Natural killer cell (primary cell): ENCODE measurements at regions not wholly inside any gene's neighbourhood (a gene's known extent, or its start where the extent isn't known, plus 50 kb on each side); places are given as distances from the start of the nearest gene placed in this dataset.

Experiments used
- ATAC-seq, 3 donors: fragments of 150-1000 bp in 2 of 3; fragments of 200-7000 bp in 1 of 3; cut with Tn5 transposase; 1 replicate in 1 of 3; 2 replicates in 2 of 3; pipeline ENCODE4 v1.10.0; 2021; ENCODE audit warnings: mild to moderate bottlenecking in 2 of 3, moderate library complexity in 2 of 3
- DNase-seq, 2 donors: peaks; one replicate each; pipeline versions ENCODE4 v3.0.0 to v3.0.0-alpha.2; 2013 to 2021; ENCODE audit warnings: mixed read lengths in 1 of 2
- H3K27ac ChIP-seq: one replicate; pipeline ENCODE4 v1.5.1; 2013; ENCODE audit warnings: mild to moderate bottlenecking, low read length
- H3K27me3 ChIP-seq: one replicate; pipeline ENCODE4 v1.6.1; 2013; ENCODE audit warnings: low read length; ENCODE audit not compliant: control insufficient read depth, insufficient read depth
- H3K36me3 ChIP-seq: one replicate; pipeline ENCODE4 v1.6.1; 2013; ENCODE audit warnings: low read length; ENCODE audit not compliant: control insufficient read depth, insufficient read depth
- H3K4me1 ChIP-seq: one replicate; pipeline ENCODE4 v1.6.1; 2013; ENCODE audit warnings: low read length; ENCODE audit not compliant: control insufficient read depth, insufficient read depth
- H3K4me3 ChIP-seq: one replicate; pipeline ENCODE4 v1.5.1; 2013; ENCODE audit warnings: low read length
- H3K9me3 ChIP-seq: one replicate; pipeline ENCODE4 v1.6.1; 2013; ENCODE audit warnings: low read length; ENCODE audit not compliant: control insufficient read depth, insufficient read depth
- H3K27ac Mint-ChIP-seq, 2 donors: one replicate each; pipeline ENCODE4 v1.8.0; 2022; ENCODE audit warnings: mild to moderate bottlenecking in 2 of 2, mixed read lengths in 2 of 2, moderate library complexity in 1 of 2
- H3K27me3 Mint-ChIP-seq, 2 donors: one replicate each; pipeline ENCODE4 v1.8.0; 2022; ENCODE audit warnings: low read depth in 2 of 2, mixed read lengths in 2 of 2
- H3K36me3 Mint-ChIP-seq: one replicate; pipeline ENCODE4 v1.8.0; 2022; ENCODE audit warnings: mixed read lengths
- H3K4me1 Mint-ChIP-seq, 2 donors: one replicate each; pipeline ENCODE4 v1.8.0; 2022; ENCODE audit warnings: mixed read lengths in 2 of 2
- H3K4me3 Mint-ChIP-seq: one replicate; pipeline ENCODE4 v1.8.0; 2022; ENCODE audit warnings: mild to moderate bottlenecking, moderate library complexity, mixed read lengths
- H3K9me3 Mint-ChIP-seq, 2 donors: one replicate each; pipeline ENCODE4 v1.8.0; 2022; ENCODE audit warnings: mixed read lengths in 2 of 2
- WGBS: methylation state at CpG from one replicate; pipeline ENCODE4 v1.1.7; 2013; ENCODE audit warnings: missing lambda C conversion rate; ENCODE audit not compliant: insufficient coverage; 5-methylcytosine and 5-hydroxymethylcytosine counted together
- intact Hi-C: fragments of 100-400 bp; cut with micrococcal nuclease; formaldehyde crosslinking; loops from one replicate; pipeline ENCODE4 v1.14.2; 2022
- TF ChIP-seq, protein P1 (sequence below): fragments of 200-600 bp; IDR thresholded peaks from one replicate; pipeline ENCODE4 v1.8.0; 2022; ENCODE audit warnings: antibody characterized with exemption

DNA sequence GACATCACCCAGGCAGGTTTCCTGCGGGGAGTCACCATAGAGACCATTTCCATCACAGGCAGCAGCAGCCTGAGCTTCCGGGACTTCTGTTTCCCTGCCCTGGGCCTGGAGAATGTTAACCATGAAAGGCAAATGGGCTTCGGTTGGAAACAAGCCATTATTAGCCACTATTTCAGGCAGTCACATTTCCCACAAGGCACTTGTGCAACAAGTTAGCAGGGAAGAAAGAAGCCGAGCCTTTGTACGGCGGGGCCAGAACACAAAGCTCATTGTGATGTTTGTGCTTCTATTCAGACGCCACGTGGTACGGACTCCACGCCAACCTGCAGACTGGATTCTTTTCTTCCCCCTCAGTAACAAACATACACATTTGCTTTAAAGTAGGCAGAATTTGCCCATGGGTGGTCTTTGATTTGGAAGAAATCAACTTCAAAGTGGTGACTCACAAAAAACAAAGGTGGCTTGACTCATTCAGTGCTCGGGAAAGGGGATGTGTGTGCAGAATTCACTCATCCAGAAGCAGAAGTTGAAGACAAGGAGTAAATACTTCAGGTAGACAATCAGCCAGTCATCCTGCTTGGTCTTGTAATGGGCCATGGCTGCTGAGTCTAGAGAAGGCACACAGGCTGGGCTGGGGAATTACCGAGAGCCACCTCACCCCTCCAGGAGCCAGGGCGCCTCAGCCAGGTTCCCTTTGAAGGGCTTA lies 154.2 kb upstream of the PRMT8 start:
- ATAC-seq (no peak), DNase-seq (no peak)
- no peaks in the 10 kb centered on the region for H3K9me3 Mint-ChIP-seq
- H3K4me1 Mint-ChIP-seq: no peaks in the 10 kb centered on the region
- Histone ChIP-seq H3K9me3 (no peaks in the 10 kb centered on the region), H3K4me1 (no peaks in the 10 kb centered on the region), H3K27me3 (no peaks in the 10 kb centered on the region), H3K27ac (no peak overlapping the region), H3K4me3 (no peak overlapping the region), H3K36me3 (no peaks in the 10 kb centered on the region)
- H3K27me3 Mint-ChIP-seq: peaks cover 30 to 33% of the 10 kb centered on the region in 2 donors
- H3K36me3 Mint-ChIP-seq: no peaks in the 10 kb centered on the region
- intact Hi-C loops: no loop called here
- H3K27ac Mint-ChIP-seq: no peak overlapping the region
- 71% methylated on average over 9 of the region's 13 CpGs for WGBS
- no peak overlapping the region for H3K4me3 Mint-ChIP-seq
- TF ChIP-seq, protein P1, sequence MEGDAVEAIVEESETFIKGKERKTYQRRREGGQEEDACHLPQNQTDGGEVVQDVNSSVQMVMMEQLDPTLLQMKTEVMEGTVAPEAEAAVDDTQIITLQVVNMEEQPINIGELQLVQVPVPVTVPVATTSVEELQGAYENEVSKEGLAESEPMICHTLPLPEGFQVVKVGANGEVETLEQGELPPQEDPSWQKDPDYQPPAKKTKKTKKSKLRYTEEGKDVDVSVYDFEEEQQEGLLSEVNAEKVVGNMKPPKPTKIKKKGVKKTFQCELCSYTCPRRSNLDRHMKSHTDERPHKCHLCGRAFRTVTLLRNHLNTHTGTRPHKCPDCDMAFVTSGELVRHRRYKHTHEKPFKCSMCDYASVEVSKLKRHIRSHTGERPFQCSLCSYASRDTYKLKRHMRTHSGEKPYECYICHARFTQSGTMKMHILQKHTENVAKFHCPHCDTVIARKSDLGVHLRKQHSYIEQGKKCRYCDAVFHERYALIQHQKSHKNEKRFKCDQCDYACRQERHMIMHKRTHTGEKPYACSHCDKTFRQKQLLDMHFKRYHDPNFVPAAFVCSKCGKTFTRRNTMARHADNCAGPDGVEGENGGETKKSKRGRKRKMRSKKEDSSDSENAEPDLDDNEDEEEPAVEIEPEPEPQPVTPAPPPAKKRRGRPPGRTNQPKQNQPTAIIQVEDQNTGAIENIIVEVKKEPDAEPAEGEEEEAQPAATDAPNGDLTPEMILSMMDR: no peak

- H3K36me3 ChIP-seq: no peaks in the 10 kb centered on the region
- no peak overlapping the region for H3K4me3 ChIP-seq
- intact Hi-C loops: no loop called here
- Mint-ChIP-seq H3K27me3 (peaks cover 36 to 37% of the 10 kb centered on the region in 2 donors), H3K27ac (no peak overlapping the region), H3K9me3 (no peaks in the 10 kb centered on the region), H3K36me3 (no peaks in the 10 kb centered on the region), H3K4me3 (no peak overlapping the region), H3K4me1 (no peaks in the 10 kb centered on the region)
- TF ChIP-seq, protein P1: no peak
- DNase-seq (no peak), ATAC-seq (no peak)
- H3K27me3 ChIP-seq: no peaks in the 10 kb centered on the region
- H3K4me1 ChIP-seq: no peaks in the 10 kb centered on the region
- no peaks in the 10 kb centered on the region for H3K9me3 ChIP-seq
- H3K27ac ChIP-seq: no peak overlapping the region
- WGBS: 94% methylated on average over 4 of the region's 5 CpGs
These were observed 153.1 kb upstream of the PRMT8 start for GRCh38 chr12:3337944-3338343.

- H3K27me3 Mint-ChIP-seq: peaks cover 37 to 39% of the 10 kb centered on the region in 2 donors
- DNase-seq (no peak), ATAC-seq (no peak)
- no peaks in the 10 kb centered on the region for H3K4me1 Mint-ChIP-seq
- Histone ChIP-seq H3K9me3 (no peaks in the 10 kb centered on the region), H3K27me3 (no peaks in the 10 kb centered on the region), H3K4me3 (no peak overlapping the region), H3K27ac (no peak overlapping the region), H3K4me1 (no peaks in the 10 kb centered on the region), H3K36me3 (no peaks in the 10 kb centered on the region)
- no peak overlapping the region for H3K4me3 Mint-ChIP-seq
- intact Hi-C loops: no loop called here
- WGBS: 90% methylated on average over 7 of the region's 7 CpGs
- TF ChIP-seq, protein P1: no peak
- no peaks in the 10 kb centered on the region for H3K36me3 Mint-ChIP-seq
- no peaks in the 10 kb centered on the region for H3K9me3 Mint-ChIP-seq
- no peak overlapping the region for H3K27ac Mint-ChIP-seq
These were observed 151.8 kb upstream of the PRMT8 start for GRCh38 chr12:3339221-3339620.

- H3K27me3 ChIP-seq: no peaks in the 10 kb centered on the region
- H3K4me3 ChIP-seq: no peak overlapping the region
- ATAC-seq (no peak), DNase-seq (no peak)
- intact Hi-C loops: no loop called here
- 44% methylated on average over 3 of the region's 4 CpGs for WGBS
- no peaks in the 10 kb centered on the region for H3K4me1 ChIP-seq
- Mint-ChIP-seq H3K4me3 (no peak overlapping the region), H3K27ac (no peak overlapping the region), H3K36me3 (no peaks in the 10 kb centered on the region), H3K27me3 (peaks cover 23 to 25% of the 10 kb centered on the region in 2 donors), H3K4me1 (no peaks in the 10 kb centered on the region), H3K9me3 (no peaks in the 10 kb centered on the region)
- H3K9me3 ChIP-seq: no peaks in the 10 kb centered on the region
- no peaks in the 10 kb centered on the region for H3K36me3 ChIP-seq
- TF ChIP-seq, protein P1: no peak
- H3K27ac ChIP-seq: no peak overlapping the region
These were observed 149.4 kb upstream of the PRMT8 start for GRCh38 chr12:3341594-3341993.
